Lung microvascular endothelial cell (primary cell): ENCODE measurements at regions not wholly inside any gene's neighbourhood (a gene's known extent, or its start where the extent isn't known, plus 50 kb on each side); places are given as distances from the start of the nearest gene placed in this dataset.

Experiments used
- DNase-seq, 2 donors: peaks; one replicate each; pipeline versions ENCODE4 v3.0.0 to v3.0.0-alpha.2; 2010; ENCODE audit warnings: low read depth in 2 of 2

- DNase-seq: peak; percentile 29 to 65
These were observed 369.0 kb downstream of the THBS2 start for GRCh38 chr6:168884646-168885086.

GRCh38 chr6:168884050-168884645 is 369.5 kb downstream of the THBS2 start:
- DNase-seq: no peak

DNA sequence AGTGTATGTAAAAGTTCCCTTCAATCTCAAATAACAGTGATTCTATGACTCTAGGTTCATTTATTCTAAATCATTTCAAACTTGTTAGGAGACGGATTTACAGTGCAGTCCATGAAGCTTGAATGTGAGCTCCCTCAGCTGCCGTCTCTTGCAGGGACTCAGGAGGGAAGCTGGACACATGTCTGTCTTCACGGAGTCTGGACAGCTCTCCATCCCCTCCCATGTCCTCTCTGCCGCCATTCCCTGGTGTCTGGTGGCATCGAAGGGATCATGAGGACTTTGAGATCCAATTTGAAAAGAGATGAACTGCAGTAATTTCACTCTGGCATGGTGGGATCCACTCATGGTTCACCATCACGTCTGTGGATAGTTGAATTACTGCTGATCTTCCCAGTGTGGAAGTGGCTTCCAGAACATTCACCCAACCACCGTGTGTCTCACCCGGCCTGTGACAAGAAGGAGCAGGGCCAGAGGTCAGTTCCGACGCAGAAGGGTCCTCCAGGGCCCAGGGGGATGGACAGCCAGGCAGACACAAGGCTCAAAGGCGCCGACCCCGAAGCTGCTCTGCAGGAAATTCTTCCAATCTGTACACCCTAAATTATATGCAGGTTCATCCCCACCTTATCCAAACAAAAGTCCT is 370.1 kb downstream of the THBS2 start:
- no peak for DNase-seq

DNA sequence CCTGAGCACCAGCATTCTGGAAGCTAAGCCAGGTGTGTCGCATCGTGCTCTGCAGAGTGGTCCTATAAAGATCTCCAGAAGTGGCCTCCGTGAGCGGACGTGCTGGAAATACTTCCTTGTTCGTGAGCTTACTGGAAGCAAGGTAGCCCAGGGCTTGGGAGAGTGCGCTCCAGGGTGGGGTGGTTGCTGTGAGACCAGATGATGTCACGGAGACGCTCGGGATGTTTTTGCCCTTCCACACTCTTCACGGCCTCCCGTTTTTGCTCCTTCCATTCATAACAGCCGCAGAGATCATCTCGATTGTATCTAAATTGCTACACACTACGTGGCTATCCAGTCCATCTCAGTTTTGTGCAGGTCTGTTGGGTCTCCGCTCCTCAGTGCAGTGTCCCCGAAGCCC is 373.4 kb downstream of the THBS2 start:
- DNase-seq: no peak

GRCh38 chr6:168877821-168878282 is 375.8 kb downstream of the THBS2 start:
- DNase-seq: no peak

GRCh38 chr6:168876956-168877355 is 376.7 kb downstream of the THBS2 start:
- DNase-seq: no peak

- no peak for DNase-seq
These were observed 377.7 kb downstream of the THBS2 start for GRCh38 chr6:168875811-168876576.

DNA sequence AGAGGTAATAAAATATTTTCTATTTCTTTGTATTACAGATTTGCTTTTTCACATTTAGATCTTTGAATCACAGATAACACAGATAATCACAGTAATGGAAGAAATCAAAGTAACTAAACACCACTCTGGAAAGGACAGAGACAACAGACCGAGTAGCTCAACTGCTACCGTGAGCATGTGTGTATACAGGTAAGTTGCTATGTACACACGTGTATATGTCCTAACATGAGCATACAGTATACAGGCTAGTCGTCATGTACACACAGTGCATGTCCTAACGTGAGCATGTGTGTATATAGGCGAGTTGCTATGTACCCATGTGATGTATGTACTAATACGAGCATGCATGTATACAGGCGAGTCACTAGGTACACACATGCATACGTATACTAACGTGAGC is 379.0 kb downstream of the THBS2 start:
- no peak for DNase-seq

GRCh38 chr6:168873278-168874190 is 380.1 kb downstream of the THBS2 start:
- DNase-seq: no peak

- no peak for DNase-seq
These were observed 381.9 kb downstream of the THBS2 start for GRCh38 chr6:168871642-168872315.

DNA sequence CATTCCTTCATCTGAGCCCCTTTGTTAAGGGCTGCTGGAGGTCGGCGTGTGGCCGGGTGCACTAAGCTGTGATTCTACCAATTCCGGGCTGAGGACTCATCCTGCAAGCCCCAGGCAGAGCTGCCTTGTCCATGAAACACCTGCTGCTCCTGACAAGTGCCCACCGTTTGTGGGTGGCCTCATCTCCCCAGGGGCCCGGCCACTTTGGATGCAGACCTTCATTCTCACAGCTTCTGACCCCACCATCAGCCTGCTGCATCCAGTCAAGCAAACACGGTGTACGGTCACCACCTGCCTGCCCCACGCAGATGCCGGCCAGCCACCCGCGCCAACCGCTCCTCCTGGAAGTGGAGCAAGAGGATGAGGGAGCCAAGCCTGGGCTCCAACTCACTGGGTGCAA is 382.7 kb downstream of the THBS2 start:
- DNase-seq: no peak

DNA sequence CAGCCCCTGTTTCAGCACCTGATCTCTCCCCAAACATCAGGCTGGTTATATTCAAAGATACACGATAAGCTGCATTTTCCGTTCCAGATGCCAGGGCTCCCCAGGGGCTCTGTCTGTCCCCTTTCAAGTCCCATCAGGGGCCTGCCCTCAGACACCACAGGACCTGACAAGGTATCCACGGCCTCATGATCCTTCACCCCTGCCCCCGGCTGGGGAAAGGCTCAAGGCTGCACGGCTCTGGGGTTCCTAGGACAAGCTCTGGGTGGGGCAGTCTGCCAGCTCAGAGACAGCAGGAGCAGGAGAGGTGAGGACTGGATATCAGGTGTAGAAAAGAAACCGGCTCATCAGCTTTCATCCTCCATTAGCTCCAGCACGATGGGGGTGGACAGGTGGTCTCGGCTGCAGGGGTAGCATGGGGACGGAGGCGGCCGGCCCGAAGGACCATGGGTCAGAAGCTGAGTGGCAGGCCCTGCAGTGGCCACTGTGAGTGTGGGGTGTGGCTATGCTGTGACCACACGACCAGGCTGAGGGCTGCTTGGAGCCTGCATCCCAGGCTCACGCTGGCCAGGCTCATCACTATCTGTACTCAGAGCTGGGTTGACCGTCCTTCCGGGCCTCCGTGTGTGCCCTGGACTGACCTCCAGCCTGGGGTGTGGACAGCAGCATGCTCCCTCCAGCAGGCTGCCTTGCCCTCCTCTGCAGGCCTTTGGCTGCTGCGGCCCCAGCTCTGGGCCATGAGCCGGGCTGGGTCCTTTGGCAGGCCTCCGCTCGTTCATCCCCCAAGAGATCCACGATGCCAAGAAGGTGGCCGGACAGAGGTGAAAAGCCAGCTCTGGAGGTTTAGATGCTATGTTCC is 386.2 kb downstream of the THBS2 start:
- no peak for DNase-seq

GRCh38 chr6:168866534-168866933 is 387.1 kb downstream of the THBS2 start:
- DNase-seq: no peak

DNA sequence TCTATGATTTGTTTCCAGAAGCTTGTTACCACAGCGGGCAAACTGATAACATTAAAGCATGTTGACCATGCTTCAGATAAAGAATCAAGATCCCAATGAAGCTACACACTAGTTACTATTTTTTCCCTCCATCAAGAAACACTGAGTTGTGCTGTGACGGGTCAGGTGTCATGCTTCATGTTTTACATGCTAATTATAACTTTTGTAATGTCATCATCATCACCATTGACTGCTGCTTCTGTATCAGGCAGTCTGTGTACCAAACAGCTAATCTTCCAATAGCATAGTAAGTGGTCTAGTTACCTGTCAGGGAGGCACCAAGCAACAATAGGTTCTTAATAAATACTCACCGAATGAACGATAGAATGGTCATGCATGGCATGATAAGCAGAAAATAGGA is 388.1 kb downstream of the THBS2 start:
- DNase-seq: no peak

- DNase-seq: no peak
These were observed 388.8 kb downstream of the THBS2 start for GRCh38 chr6:168864541-168865460.

GRCh38 chr6:168863467-168863866 is 390.2 kb downstream of the THBS2 start:
- DNase-seq: no peak

DNA sequence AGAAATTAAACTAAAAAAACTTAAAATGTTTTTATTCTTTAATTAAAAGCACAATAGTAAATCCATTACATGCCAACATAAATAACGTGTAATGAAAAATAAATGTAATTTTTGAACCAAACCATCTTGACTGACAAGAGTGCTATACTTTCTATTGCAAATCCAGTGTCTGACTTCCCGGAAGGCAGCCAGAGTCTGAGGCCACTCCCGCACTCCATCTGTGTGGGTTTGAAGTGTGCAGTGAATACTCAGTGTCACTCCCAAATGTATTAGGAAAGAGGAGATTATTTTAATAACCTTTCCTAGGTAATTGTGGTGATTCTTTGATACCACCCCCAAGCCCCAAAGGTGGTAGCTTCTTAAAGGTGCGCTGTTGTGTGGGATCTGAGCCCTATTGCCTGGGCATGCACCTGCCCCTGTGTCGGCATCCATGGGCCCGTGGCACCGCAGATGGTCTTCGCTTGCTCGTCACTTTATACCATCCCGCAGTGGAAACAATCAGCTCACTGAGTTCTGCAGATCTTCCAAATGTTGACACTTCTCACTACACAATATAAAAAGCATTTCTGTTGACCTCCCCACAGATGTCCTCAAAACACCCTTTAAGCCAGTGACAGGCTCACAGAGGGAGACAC is 391.2 kb downstream of the THBS2 start:
- DNase-seq: no peak

DNA sequence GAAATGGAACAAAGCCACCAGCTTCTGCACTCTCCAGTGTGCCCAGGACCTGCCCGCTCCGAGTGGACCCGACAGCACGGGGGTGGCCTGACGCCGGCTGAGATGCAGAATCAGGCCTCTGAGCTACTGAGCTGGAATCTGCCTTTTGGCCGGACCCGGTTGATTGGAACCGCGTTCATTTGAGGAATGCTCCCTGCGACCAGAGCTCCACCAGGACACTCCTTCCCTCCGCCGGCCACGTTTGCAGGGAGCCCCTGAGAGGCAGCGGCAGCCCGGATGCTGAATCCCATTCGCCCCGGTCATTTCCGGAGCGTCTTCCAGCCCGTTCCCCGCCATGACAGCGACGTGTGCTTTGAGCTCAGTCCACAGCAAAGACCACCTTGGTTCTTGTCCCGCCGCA is 392.7 kb downstream of the THBS2 start:
- DNase-seq: no peak

GRCh38 chr6:168860341-168860740 is 393.3 kb downstream of the THBS2 start:
- DNase-seq: no peak
